ENCODE measurements at regions not wholly inside any gene's neighbourhood (a gene's known extent, or its start where the extent isn't known, plus 50 kb on each side); places are given as distances from the start of the nearest gene placed in this dataset.

DNA sequence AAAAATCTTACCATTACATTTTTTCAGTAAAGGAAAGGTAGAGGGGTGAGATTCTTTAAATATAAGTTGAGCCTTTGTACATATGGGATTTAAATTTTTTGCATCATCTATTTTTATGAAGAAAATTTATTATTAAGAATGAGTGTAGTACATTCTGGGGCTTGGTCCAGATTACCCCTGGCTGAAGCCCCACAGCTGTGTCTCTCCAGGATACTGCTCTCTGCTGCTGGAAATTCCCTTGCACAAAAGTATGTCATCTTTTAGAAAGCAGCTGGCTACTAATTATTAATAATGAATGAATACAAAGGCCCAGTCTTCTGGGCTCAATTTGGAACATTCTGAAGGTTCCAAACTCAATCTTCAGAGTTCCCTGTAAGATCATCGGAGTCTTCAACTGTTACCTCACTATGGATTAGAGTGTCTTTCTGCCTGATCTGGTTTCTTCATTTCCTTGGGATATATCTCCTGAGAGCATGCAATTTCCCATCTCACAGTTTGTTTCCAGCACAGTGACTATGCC, 428.6 kb upstream of the BRINP3 start:
- no peak for ATAC-seq (ENCODE audit: low read depth)
- no peaks in the 10 kb centered on the region for H3K36me3 ChIP-seq (ENCODE audit: low read depth)
- TF ChIP-seq, protein P1, sequence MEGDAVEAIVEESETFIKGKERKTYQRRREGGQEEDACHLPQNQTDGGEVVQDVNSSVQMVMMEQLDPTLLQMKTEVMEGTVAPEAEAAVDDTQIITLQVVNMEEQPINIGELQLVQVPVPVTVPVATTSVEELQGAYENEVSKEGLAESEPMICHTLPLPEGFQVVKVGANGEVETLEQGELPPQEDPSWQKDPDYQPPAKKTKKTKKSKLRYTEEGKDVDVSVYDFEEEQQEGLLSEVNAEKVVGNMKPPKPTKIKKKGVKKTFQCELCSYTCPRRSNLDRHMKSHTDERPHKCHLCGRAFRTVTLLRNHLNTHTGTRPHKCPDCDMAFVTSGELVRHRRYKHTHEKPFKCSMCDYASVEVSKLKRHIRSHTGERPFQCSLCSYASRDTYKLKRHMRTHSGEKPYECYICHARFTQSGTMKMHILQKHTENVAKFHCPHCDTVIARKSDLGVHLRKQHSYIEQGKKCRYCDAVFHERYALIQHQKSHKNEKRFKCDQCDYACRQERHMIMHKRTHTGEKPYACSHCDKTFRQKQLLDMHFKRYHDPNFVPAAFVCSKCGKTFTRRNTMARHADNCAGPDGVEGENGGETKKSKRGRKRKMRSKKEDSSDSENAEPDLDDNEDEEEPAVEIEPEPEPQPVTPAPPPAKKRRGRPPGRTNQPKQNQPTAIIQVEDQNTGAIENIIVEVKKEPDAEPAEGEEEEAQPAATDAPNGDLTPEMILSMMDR (IDR thresholded peaks at IDR 0.05; ENCODE audit: poor library complexity, severe bottlenecking), result no peak

DNA sequence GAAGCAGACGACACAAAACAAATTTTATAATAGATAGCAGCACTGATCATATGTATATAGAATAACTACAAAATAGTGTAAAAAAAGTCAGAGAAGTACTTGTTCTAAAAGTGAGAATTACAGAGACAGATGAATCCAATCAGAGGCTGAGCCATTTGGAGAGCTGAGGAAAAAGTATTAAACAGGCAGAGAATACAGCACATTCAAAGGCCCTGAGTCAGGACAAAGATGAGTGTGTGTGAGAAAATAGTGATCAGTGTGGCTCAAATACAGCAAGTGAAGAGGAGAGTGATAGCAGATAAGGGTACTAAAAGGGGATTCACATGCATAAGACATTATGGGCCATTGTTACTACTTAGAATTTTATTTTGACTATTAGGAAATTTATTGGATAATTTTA, 430.6 kb upstream of the BRINP3 start:
- Histone ChIP-seq H3K27me3 (ENCODE audit: insufficient read depth, poor library complexity, severe bottlenecking) (no peaks in the 10 kb centered on the region), H3K4me3 (ENCODE audit: severe bottlenecking) (no peak overlapping the region), H3K4me1 (ENCODE audit: insufficient read depth, poor library complexity, severe bottlenecking) (peaks cover 11% of the 10 kb centered on the region), H3K27ac (ENCODE audit: poor library complexity, severe bottlenecking) (no peak overlapping the region), H3K36me3 (ENCODE audit: low read depth) (no peaks in the 10 kb centered on the region), H3K9me3 (ENCODE audit: severe bottlenecking) (no peaks in the 10 kb centered on the region)
- TF ChIP-seq, protein P1 (IDR thresholded peaks at IDR 0.05; ENCODE audit: poor library complexity, severe bottlenecking), result no peak
- ATAC-seq (ENCODE audit: low read depth), result no peak
- no peak for DNase-seq (ENCODE audit: low spot score)

More for the DNA sequence above, 428.6 kb upstream of the BRINP3 start:
- H3K27me3 ChIP-seq (ENCODE audit: insufficient read depth, poor library complexity, severe bottlenecking), result no peaks in the 10 kb centered on the region
- H3K9me3 ChIP-seq (ENCODE audit: severe bottlenecking), result no peaks in the 10 kb centered on the region
- no peak overlapping the region for H3K27ac ChIP-seq (ENCODE audit: poor library complexity, severe bottlenecking)
- H3K4me1 ChIP-seq (ENCODE audit: insufficient read depth, poor library complexity, severe bottlenecking), result peaks cover 11% of the 10 kb centered on the region
- H3K4me3 ChIP-seq (ENCODE audit: severe bottlenecking), result no peak overlapping the region
- no peak for DNase-seq (ENCODE audit: low spot score)

- H3K27me3 ChIP-seq (ENCODE audit: insufficient read depth, poor library complexity, severe bottlenecking), result no peaks in the 10 kb centered on the region
- H3K36me3 ChIP-seq (ENCODE audit: low read depth), result no peaks in the 10 kb centered on the region
- DNase-seq (ENCODE audit: low spot score) (no peak), ATAC-seq (ENCODE audit: low read depth) (no peak)
- H3K4me3 ChIP-seq (ENCODE audit: severe bottlenecking), result no peak overlapping the region
- H3K27ac ChIP-seq (ENCODE audit: poor library complexity, severe bottlenecking), result no peak overlapping the region
- peaks cover 10% of the 10 kb centered on the region for H3K4me1 ChIP-seq (ENCODE audit: insufficient read depth, poor library complexity, severe bottlenecking)
- H3K9me3 ChIP-seq (ENCODE audit: severe bottlenecking), result no peaks in the 10 kb centered on the region
- TF ChIP-seq, protein P1 (IDR thresholded peaks at IDR 0.05; ENCODE audit: poor library complexity, severe bottlenecking), result no peak
Measured at GRCh38 chr1:190908691-190909090, 431.0 kb upstream of the BRINP3 start.

DNA sequence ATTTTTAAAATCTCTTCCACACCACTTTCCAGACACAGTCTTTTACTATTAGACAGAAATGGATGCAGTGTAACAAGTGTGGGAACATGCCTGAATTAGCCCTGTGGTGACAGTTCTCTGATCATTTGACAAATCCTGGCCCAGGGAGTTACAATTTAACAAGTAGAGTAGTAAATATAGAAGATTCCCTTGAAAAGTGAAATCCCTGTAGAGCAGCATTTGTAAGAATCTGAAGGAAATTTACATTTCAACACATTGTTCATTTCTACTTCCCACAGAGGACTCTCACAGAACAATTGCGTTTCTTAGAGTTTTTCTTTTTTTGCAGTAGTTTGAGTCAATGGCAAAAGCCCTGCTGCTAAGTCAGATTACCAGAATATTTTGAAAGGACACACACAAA, 458.3 kb upstream of the BRINP3 start:
- no peak for DNase-seq (ENCODE audit: low spot score)
- Histone ChIP-seq H3K36me3 (ENCODE audit: low read depth) (no peaks in the 10 kb centered on the region), H3K27ac (ENCODE audit: poor library complexity, severe bottlenecking) (no peak overlapping the region), H3K4me1 (ENCODE audit: insufficient read depth, poor library complexity, severe bottlenecking) (no peaks in the 10 kb centered on the region), H3K4me3 (ENCODE audit: severe bottlenecking) (no peak overlapping the region), H3K27me3 (ENCODE audit: insufficient read depth, poor library complexity, severe bottlenecking) (no peaks in the 10 kb centered on the region), H3K9me3 (ENCODE audit: severe bottlenecking) (no peaks in the 10 kb centered on the region)
- TF ChIP-seq, protein P1 (IDR thresholded peaks at IDR 0.05; ENCODE audit: poor library complexity, severe bottlenecking), result no peak
- ATAC-seq (ENCODE audit: low read depth), result no peak

GRCh38 chr1:190936337-190936736, 458.7 kb upstream of the BRINP3 start:
- no peak for ATAC-seq (ENCODE audit: low read depth)
- Histone ChIP-seq H3K27ac (ENCODE audit: poor library complexity, severe bottlenecking) (no peak overlapping the region), H3K36me3 (ENCODE audit: low read depth) (no peaks in the 10 kb centered on the region), H3K27me3 (ENCODE audit: insufficient read depth, poor library complexity, severe bottlenecking) (no peaks in the 10 kb centered on the region), H3K9me3 (ENCODE audit: severe bottlenecking) (no peaks in the 10 kb centered on the region), H3K4me3 (ENCODE audit: severe bottlenecking) (no peak overlapping the region), H3K4me1 (ENCODE audit: insufficient read depth, poor library complexity, severe bottlenecking) (no peaks in the 10 kb centered on the region)
- TF ChIP-seq, protein P1 (IDR thresholded peaks at IDR 0.05; ENCODE audit: poor library complexity, severe bottlenecking), result no peak
- no peak for DNase-seq (ENCODE audit: low spot score)
